AG09309 (cell line): ENCODE measurements at regions not wholly inside any gene's neighbourhood (a gene's known extent, or its start where the extent isn't known, plus 50 kb on each side); places are given as distances from the start of the nearest gene placed in this dataset.

Experiments
- DNase-seq: peaks from one replicate; pipeline ENCODE4 v3.0.0-alpha.2; 2010; ENCODE audit warnings: low read depth
- H3K4me3 ChIP-seq: 2 replicates; pipeline ENCODE4 v1.5.1; 2011; ENCODE audit warnings: mild to moderate bottlenecking, low read depth, low read length, moderate library complexity; ENCODE audit not compliant: control insufficient read depth
- CTCF ChIP-seq: IDR thresholded peaks from 2 replicates; pipeline ENCODE4 v1.5.1; 2011; ENCODE audit warnings: mild to moderate bottlenecking, low read depth, low read length, inconsistent platforms; ENCODE audit not compliant: insufficient read depth, control insufficient read depth; ENCODE audit errors: missing control alignments

DNA sequence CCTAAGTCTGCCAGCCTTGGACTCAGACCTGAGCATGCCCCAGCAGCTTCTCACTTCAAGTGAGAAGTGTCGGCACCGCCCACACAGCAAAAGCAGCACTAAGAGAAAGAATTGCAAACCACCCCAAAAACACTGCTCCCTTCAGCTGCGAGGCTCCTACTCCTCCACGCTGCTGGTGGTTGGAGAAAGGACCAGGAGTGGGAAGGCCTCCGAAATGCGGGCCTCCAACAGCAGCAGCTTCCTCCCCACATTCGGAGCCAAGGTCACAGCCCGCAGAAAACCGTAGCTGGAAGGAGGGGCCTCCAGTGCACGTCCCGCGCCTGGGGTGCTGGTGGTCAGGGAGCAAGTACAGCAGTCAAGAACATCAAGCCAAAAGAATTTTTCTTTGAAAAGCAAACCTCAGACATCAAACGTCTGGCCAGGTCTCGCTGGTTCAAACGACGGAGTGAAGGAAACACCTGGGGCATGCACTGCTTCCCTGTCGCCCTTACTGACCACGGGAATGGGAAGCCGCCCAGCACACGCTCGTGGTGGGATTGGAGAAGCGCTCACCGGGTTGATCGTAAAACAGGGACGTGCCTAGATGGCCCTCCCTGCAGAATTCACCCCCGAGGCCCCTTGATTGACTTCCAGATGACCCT, 185.6 kb upstream of the CST7 start:
- H3K4me3 ChIP-seq = no peak overlapping the region
- no peak for DNase-seq
- TF ChIP-seq CTCF = no peak

- no peak overlapping the region for H3K4me3 ChIP-seq
- no peak for TF ChIP-seq CTCF
- no peak for DNase-seq
Observed at GRCh38 chr20:24764027-24764793, 184.9 kb upstream of the CST7 start.

DNA sequence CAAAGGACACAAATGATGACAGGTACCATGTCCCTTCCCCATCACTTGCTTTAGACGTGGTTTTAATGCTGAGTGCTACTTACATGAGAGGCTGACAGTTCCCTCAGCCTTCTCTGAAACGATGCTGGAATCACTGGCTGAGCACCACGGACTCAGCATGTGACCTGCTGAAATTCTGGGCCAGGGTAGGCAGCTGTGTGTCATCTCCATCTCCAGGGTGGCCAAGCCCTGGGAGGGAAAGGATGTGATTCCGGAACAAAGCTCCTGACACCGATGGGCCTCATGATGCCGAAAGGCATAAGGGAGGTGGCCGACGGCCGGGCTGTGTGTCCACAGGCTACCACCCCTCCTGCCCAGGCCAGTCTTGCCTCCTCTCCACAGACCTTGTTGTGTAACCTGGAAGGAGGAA, 184.3 kb upstream of the CST7 start:
- TF ChIP-seq CTCF = no peak
- no peak overlapping the region for H3K4me3 ChIP-seq
- DNase-seq = no peak

GRCh38 chr20:24765316-24766142, 183.5 kb upstream of the CST7 start:
- H3K4me3 ChIP-seq = no peak overlapping the region
- TF ChIP-seq CTCF = no peak

DNA sequence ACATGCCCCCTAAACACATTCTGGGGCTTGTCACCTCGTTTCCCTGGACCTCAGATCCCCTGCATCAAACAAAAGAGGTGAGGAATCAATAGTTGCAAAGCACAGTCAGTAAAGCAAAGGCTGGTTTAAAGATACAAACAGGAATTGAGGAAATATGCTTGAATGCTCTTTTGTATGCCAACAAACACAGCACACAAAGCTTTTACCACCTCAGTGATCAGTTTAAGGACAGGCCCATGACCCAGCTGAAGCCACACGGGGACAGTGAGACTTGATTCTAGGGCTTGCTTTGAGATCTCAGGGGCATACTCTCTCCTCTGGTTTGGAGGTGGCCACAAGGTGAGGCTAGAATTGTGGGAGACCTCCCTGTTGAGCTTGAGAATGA, 182.9 kb upstream of the CST7 start:
- H3K4me3 ChIP-seq = no peak overlapping the region
- no peak for DNase-seq
- TF ChIP-seq CTCF = no peak

More at GRCh38 chr20:24765316-24766142, 183.5 kb upstream of the CST7 start:
- no peak for DNase-seq

- no peak for TF ChIP-seq CTCF
- H3K4me3 ChIP-seq = no peak overlapping the region
- DNase-seq = no peak
Observed at GRCh38 chr20:24766826-24767622, 182.0 kb upstream of the CST7 start.
